ENCODE measurements at regions not wholly inside any gene's neighbourhood (a gene's known extent, or its start where the extent isn't known, plus 50 kb on each side); places are given as distances from the start of the nearest gene placed in this dataset.
"Not testable (repeated sequence)": the region's sequence is repeated elsewhere in the genome, so short reads cannot be mapped to it uniquely, and the experiment has no call there.

DNA sequence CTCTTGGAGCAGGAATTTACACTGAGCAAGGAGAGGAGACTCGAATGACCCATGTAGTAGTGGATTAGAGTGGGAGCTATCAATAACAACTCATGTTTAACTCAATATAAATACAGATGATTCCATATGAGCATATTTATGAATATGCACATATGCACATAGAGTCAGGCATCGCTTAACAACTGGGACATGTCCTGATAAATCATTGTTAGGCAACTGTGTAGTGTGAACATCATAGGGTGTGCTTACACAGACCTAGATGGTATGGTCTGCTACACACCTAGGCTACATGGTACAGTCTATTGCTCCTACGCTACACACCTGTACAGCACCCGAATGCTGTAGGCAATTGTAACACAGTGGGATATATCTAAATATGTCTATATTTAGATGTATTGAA lies 75.9 kb upstream of the RALGAPA2 start:
- no peak for DNase-seq

DNA sequence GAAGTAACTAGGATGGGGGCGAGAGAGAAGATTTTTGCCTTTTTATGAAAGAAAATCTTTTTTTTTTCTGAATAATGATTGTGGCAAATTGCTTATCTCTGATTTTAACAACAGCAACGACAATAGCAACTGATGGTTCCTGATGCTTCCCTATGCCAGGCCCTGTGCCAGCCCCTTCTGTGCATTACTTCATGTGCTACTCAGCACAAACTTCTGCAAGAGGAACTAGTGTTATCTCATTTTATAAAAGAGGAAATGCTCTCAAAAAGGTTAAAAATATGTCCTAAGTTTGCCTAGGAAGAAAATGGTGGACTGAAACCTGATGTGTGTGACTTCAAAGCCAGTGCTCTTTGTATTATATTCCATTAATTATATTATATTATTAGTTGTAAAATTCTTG lies 74.0 kb upstream of the RALGAPA2 start:
- no peak for DNase-seq

DNA sequence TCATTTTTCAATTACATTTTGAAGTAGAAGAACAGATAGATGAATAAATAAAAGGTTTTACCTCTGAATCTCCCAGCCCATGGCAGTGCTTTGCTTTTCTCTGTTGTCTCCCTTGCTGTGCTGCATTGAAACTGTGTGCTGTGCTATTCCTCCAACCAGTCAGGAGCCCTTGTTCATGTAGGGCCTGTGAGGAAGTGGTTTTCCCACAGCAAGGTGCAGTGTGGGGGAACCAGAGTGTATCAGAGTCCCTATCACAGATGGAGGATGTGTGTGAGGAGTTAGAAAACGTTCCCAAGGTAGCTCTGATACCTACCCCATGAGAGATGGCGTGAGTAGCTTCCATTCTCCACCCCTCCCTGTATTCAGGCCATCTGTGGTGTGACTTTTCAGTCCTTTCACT lies 72.8 kb upstream of the RALGAPA2 start:
- DNase-seq = no peak

DNA sequence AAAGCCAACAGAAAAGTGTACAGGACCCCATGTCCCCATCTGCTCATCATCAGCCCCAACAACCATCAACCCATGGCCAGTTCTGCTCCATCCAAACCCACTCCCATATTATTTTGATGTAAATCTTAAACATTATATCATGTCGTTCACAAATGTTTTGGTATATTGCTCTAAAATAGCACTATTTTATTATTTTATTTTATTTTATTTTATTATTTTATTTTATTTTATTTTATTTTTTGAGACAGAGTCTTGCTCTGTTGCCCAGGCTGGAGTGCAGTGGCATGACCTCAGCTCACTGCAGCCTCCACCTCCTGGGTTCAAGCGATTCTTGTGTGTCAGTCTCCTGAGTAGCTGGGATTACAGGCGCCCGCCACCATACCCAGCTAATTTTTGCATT lies 72.0 kb upstream of the RALGAPA2 start:
- DNase-seq = not testable (repeated sequence)

DNA sequence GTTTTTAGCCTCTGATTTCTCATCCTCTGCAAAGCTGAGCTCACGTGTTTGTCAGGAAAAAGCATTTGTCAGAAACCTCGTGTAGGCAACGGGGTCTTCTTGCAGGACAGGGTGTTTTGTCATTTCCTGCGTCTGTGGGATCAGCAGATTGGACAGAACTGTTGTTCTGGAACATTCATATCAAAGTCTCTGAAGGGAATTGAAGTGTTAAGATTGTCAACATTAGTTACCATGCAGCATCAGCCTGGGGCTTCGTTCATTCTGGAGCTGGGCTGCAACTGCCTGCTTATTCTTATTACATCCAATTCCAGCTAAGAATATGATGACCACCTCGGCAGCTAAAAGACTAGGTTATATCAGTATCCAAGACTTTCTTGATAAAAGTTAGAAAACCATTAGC lies 71.0 kb upstream of the RALGAPA2 start:
- no peak for DNase-seq

DNA sequence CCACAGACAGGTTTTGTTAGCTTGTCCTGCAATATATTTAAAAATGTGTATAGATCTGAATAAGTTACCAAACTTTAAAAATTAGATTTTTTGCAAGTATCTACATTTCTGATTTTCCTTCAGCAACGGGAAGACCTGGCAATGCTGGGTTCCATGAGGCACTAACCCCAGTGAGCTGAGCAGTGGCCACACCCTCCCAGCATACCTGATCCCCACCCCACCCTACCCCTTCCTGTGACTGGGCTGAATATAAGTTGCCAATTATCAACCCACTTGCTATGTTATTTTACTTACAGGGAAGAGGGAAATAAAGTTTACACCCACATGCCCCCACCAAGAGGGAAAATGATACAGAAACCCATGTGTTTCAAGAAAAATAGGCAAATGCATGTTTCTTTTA lies 70.3 kb upstream of the RALGAPA2 start:
- DNase-seq = no peak

DNA sequence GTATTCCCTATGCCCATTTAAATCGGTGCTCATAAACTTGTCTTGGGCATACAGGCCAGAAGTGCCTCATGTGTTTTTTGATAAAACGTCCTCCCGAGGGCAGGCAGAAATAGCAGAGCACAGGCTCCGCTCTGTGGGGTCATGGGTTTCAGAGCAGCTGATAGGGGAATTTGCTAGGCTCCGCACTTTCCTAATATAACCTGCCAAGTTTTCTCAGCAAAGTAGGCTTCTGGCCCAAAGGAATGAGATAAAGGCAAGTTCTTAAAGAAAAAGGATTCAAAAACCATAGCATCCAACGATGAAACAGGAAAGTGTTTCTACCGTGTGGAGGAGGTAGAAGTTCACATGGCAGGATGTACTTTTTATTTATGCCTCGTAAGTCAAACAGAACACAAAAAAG lies 69.8 kb upstream of the RALGAPA2 start:
- no peak for DNase-seq

DNA sequence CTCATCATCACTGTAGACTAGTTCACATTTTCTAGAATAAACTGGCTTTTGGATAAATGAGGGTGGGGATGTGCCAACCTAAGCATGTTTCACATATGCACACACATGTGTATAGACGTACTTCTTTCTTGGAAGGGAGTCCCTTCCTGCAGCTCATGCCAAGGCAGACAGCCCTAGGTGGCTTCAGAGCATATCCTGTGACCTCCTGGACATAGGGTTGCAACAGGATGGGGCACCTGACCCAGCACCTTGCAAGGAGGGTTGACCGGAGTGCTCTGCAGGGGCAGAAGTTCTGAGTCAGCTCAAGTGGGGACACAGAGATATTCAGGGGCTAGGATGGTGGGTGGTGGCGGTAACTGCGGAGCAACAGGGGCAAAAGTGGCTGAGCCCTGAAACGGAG lies 68.6 kb upstream of the RALGAPA2 start:
- DNase-seq = no peak

DNA sequence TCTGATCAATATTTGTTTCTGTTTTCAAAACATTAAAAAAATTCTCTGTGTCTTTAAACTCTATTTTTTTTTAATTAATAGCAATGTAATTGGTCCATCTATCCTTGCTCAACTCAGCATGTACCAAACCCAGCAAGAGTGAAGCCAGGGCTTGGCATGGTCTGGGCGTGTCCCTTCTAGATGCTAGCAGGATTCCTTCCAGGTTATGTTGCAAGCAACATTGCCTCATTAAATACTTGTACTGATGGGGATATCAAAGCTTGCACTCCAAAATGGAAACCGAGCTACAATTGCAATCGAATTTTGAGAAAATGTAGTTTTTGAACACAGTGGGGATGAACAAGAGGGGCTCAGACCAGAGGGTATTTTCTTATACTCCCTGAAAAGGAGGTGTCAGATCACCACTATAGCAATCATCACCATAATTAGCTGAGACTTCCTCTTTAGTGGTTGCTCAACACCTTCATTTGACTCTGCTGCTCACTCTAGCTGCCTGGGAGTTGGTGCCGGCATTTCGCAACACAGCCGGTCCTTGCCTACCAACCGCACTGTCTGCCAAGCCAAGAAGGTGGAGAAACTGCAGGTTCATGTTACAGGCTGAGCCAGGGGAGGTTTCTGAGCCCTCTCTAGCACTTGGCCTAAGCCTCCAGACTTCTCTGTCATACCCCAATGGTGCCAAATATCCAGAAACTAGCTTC lies 67.8 kb upstream of the RALGAPA2 start:
- DNase-seq = no peak

DNA sequence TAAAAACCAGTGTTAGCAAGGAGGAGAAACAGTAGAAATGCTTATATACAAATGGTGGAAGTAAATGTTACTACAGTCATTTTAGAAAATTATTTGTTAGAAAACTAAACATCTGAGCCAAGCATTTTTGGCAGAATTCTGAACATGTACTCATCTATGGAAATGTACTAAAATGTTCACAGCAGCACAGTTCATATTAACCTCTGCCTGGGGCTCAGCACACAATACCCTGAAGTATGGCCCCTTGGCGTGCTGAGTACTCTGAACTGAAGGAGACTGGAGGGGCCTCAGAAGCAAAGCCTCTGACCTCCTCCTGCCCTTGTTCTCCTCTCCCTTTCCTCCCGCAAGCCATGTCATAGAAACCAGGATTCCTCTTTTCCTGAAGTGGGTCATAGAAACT lies 66.2 kb upstream of the RALGAPA2 start:
- DNase-seq = no peak

DNA sequence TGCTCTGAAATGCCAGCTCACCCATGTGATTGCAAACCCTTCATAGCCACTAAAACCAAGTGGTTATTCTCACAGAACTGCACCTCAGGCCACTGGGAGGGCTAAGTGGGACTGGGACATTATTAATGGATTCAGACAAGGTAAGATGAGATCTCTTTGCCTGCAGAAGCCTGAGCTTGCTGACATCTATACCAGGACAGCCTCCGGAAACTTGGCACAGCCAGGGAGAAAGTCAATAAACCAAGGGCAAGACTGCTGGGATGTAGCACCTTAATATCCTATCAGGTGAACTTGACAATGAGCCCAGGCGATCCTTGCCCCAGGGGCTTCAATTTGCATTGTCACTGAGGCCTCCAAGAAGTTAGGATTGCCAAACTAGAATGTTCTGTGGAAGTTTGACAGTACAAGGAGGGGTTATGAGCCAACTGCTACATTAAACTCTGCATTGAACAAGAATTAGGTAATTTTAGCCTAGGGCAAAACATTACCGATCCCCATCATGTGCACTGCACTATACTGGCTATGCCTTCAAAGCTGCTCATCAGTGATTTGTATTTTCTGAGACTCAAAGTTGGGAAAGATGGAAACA lies 60.1 kb upstream of the RALGAPA2 start:
- DNase-seq = no peak

DNA sequence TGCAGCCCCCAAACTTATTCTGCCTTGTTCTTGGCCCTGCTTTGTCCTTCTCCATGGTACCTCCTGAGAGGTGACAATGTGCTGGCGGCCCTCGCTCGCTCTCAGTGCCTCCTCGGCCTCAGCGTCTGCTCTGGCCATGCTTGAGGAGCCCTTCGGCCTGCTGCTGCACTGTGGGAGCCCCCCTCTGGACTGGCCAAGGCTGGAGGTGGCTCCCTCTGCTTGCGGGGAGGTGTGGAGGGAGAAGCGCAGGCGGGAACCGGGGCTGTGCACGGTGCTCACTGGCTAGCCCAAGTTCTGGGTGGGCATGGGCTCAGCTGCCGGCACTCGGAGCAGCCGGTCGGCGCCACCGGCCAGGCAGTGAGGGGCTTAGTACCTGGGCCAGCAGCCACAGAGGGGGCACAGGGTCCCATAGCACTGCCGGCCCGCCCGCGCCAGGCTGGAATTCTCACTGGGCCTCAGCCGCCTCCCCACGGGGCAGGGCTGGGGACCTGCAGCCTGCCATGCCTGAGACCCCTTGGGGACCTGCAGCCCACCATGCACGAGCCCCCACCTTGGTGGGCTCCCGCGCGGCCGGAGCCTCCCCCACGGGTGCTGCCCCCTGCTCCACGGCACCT lies 55.9 kb upstream of the RALGAPA2 start:
- no peak for DNase-seq

DNA sequence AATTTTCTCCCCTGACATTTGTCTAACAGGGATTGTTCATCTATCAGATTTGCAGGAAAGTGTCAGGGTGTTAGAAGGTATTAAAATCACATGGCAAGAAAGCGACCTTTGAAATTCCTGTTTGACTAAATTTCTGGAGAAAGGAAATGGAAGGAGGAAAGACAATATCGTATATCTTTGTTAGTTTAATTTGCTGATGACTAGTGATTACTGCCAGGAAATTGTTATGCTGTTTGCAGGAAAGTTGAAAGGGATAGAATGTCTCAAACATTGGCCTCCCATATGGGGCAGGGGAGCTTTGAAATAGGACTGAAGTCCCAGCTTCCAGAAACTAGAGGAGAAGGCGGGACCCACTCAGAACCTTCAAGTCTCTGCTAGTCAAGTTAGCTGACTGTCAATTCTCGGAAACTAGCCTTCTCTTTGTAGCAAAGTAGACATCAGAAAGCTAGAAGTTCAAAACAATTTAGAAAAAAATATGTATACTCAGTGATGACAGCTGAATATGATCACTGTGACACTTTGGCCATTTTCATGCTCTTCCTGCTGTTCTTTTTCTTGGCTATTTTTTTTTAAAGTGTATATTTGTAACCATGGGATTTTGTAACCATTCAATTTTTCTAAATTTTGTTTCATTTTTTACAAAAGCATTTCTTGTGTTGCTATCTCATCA lies 53.4 kb upstream of the RALGAPA2 start:
- no peak for DNase-seq

DNA sequence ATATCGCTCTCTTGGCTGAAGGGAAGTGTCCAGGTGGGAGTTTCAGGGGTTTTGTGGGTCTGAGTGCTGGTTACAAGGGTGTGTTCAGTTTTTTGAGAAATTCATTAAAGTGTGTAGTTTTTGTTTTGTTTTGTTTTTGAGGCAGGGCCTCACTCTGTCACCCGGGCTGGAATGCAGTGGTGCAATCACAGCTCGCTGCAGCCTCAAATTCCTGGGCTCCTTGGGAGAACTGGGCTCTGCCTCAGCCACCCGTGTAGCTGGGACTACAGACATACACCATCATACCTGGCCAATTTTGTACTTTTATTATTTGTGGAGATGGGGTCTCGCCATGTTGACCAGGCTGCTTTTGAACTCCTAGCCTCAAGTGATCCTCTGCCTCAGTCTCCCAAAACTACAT lies 51.2 kb upstream of the RALGAPA2 start:
- DNase-seq = no peak

Measured in activated T-cell treated with anti-CD3 and anti-CD28 coated beads, Interleukin-2, amount 50 U/mL, for 1 hour (primary cell).